H1 (cell line): ENCODE measurements at regions not wholly inside any gene's neighbourhood (a gene's known extent, or its start where the extent isn't known, plus 50 kb on each side); places are given as distances from the start of the nearest gene placed in this dataset.

Source experiments
- CTCF ChIA-PET: fragments of 300-600 bp; sonication (Branson Sonifier 250); formaldehyde crosslinking; loops from one replicate; lab custom pipeline; 2021; ENCODE audit not compliant: partially characterized antibody; lab: Charles Lee
- POLR2A ChIA-PET: fragments of 300-600 bp; sonication (Branson Sonifier 250); formaldehyde crosslinking; loops from one replicate; lab custom pipeline; 2021; ENCODE audit warnings: inconsistent platforms; ENCODE audit not compliant: partially characterized antibody; lab: Charles Lee
- DNase-seq, 2 experiments: peaks; one replicate each; pipeline versions ENCODE4 v3.0.0 to v3.0.0-alpha.2; 2010 to 2022; ENCODE audit warnings: low spot score in 2 of 2, low read depth in 1 of 2, mixed read lengths in 1 of 2
- FAIRE-seq: peaks from 2 replicates; lab custom pipeline; 2011; peaks lifted over from hg19 to GRCh38; lab: Jason Lieb, UNC
- H2AFZ ChIP-seq: 2 replicates; pipeline ENCODE4 v1.8.1; 2012; ENCODE audit warnings: low read length, inconsistent platforms
- H2AK5ac ChIP-seq: 2 replicates; pipeline ENCODE4 v1.6.1; 2013; ENCODE audit warnings: low read depth, low read length
- H2BK120ac ChIP-seq: replicated peaks from 2 replicates; pipeline ENCODE3; 2013; ENCODE audit warnings: low read depth, low read length, inconsistent platforms
- H2BK12ac ChIP-seq: 2 replicates; pipeline ENCODE4 v1.6.1; 2013; ENCODE audit warnings: low read depth, low read length
- H2BK15ac ChIP-seq: 2 replicates; pipeline ENCODE4 v1.6.1; 2013; ENCODE audit warnings: low read length
- H2BK20ac ChIP-seq: 2 replicates; pipeline ENCODE4 v1.6.1; 2013; ENCODE audit warnings: low read length
- H2BK5ac ChIP-seq: 2 replicates; pipeline ENCODE4 v1.6.1; 2013; ENCODE audit warnings: low read depth, low read length
- H3K14ac ChIP-seq: 2 replicates; pipeline ENCODE4 v1.6.1; 2013; ENCODE audit warnings: inconsistent platforms; ENCODE audit not compliant: insufficient read length
- H3K18ac ChIP-seq: 2 replicates; pipeline ENCODE4 v1.6.1; 2013; ENCODE audit warnings: low read length; ENCODE audit errors: extremely low read depth
- H3K23ac ChIP-seq: 2 replicates; pipeline ENCODE4 v1.6.1; 2013; ENCODE audit warnings: inconsistent platforms; ENCODE audit not compliant: insufficient read length
- H3K23me2 ChIP-seq: 2 replicates; pipeline ENCODE4 v1.6.1; 2013; ENCODE audit warnings: low read depth, low read length
- H3K27ac ChIP-seq: 2 replicates; pipeline ENCODE4 v1.6.1; 2011; ENCODE audit warnings: low read depth, low read length, inconsistent platforms
- H3K27me3 ChIP-seq, 4 experiments: replicated peaks in 1 of 4; 1 replicate in 1 of 4; 2 replicates in 3 of 4; pipeline versions ENCODE4 v1.6.1 to v1.8.1; 2011 to 2013; ENCODE audit warnings: low read length in 3 of 4, mild to moderate bottlenecking in 3 of 4, inconsistent platforms in 2 of 4, mixed read lengths in 2 of 4, moderate library complexity in 1 of 4; ENCODE audit not compliant: control insufficient read depth in 3 of 4, insufficient read depth in 3 of 4; ENCODE audit errors: extremely low read depth in 1 of 4
- H3K36me3 ChIP-seq, 4 experiments: 2 replicates each; pipeline versions ENCODE4 v1.6.1 to v1.8.1; 2011 to 2013; ENCODE audit warnings: mild to moderate bottlenecking in 4 of 4, low read length in 3 of 4, moderate library complexity in 2 of 4, control low read depth in 1 of 4, inconsistent platforms in 1 of 4; ENCODE audit not compliant: insufficient read depth in 4 of 4, control insufficient read depth in 2 of 4
- H3K4ac ChIP-seq: replicated peaks from 2 replicates; pipeline ENCODE3; 2013; ENCODE audit warnings: low read length, low read depth, mixed read lengths, inconsistent platforms; ENCODE audit not compliant: insufficient read length
- H3K4me1 ChIP-seq, 4 experiments: replicated peaks in 1 of 4; 1 replicate in 1 of 4; 2 replicates in 3 of 4; pipeline versions ENCODE4 v1.6.1 to v1.8.1; 2011 to 2013; ENCODE audit warnings: low read length in 3 of 4, inconsistent platforms in 2 of 4, mixed read lengths in 1 of 4; ENCODE audit not compliant: insufficient read depth in 4 of 4, control insufficient read depth in 3 of 4
- H3K4me2 ChIP-seq, 2 experiments: 2 replicates each; pipeline versions ENCODE4 v1.6.1 to v1.8.1; 2011 to 2013; ENCODE audit warnings: low read depth in 2 of 2, low read length in 2 of 2, control low read depth in 1 of 2, inconsistent platforms in 1 of 2, mild to moderate bottlenecking in 1 of 2; ENCODE audit not compliant: insufficient read depth in 1 of 2
- H3K4me3 ChIP-seq, 4 experiments: fragments of 200-600, 300-600 bp in 1 of 4; sonication (generic), shearing (Covaris generic), sonication (Bioruptor Twin) in 1 of 4; 2 replicates each; pipeline versions ENCODE4 v1.5.1 to v1.8.1; 2011 to 2016; ENCODE audit warnings: low read length in 4 of 4, low read depth in 3 of 4, control low read depth in 2 of 4, inconsistent platforms in 2 of 4, mild to moderate bottlenecking in 2 of 4, mixed read lengths in 1 of 4, moderate library complexity in 1 of 4; ENCODE audit not compliant: insufficient read depth in 2 of 4; ENCODE audit errors: extremely low read depth in 1 of 4
- H3K56ac ChIP-seq: replicated peaks from 2 replicates; pipeline ENCODE3; 2013; ENCODE audit warnings: low read depth, mild to moderate bottlenecking, mixed read lengths, low read length, inconsistent platforms; ENCODE audit not compliant: insufficient read length
- H3K79me1 ChIP-seq: 2 replicates; pipeline ENCODE4 v1.6.1; 2013; ENCODE audit warnings: low read depth, low read length, control low read depth
- H3K79me2 ChIP-seq, 2 experiments: 2 replicates each; pipeline versions ENCODE4 v1.6.1 to v1.8.1; 2012 to 2013; ENCODE audit warnings: low read length in 2 of 2, mild to moderate bottlenecking in 2 of 2, inconsistent platforms in 1 of 2; ENCODE audit not compliant: insufficient read depth in 2 of 2, control insufficient read depth in 1 of 2
- H3K9ac ChIP-seq, 4 experiments: replicated peaks in 1 of 4; 1 replicate in 1 of 4; 2 replicates in 3 of 4; pipeline versions ENCODE4 v1.6.1 to v1.8.1; 2011 to 2013; ENCODE audit warnings: low read depth in 3 of 4, low read length in 3 of 4, control low read depth in 2 of 4, mild to moderate bottlenecking in 2 of 4, moderate library complexity in 2 of 4, inconsistent platforms in 1 of 4; ENCODE audit errors: extremely low read depth in 1 of 4
- H3K9me3 ChIP-seq, 2 experiments: 2 replicates each; pipeline versions ENCODE4 v1.6.1 to v1.8.1; 2012 to 2013; ENCODE audit warnings: mild to moderate bottlenecking in 2 of 2, moderate library complexity in 2 of 2, control low read depth in 1 of 2, inconsistent platforms in 1 of 2, low read depth in 1 of 2, low read length in 1 of 2, mixed read lengths in 1 of 2; ENCODE audit not compliant: insufficient read depth in 2 of 2
- H4K20me1 ChIP-seq, 2 experiments: replicated peaks in 1 of 2; 2 replicates each; pipeline versions ENCODE3 to v1.8.1; 2011 to 2013; ENCODE audit warnings: inconsistent platforms in 2 of 2, low read length in 2 of 2, mild to moderate bottlenecking in 1 of 2; ENCODE audit not compliant: insufficient read depth in 2 of 2, control insufficient read depth in 1 of 2
- H4K5ac ChIP-seq: 2 replicates; pipeline ENCODE4 v1.6.1; 2013; ENCODE audit warnings: low read length, low read depth, mixed read lengths, inconsistent platforms; ENCODE audit not compliant: insufficient read length
- H4K8ac ChIP-seq: 2 replicates; pipeline ENCODE4 v1.8.0; 2013; ENCODE audit warnings: mild to moderate bottlenecking, moderate library complexity, low read length, inconsistent platforms; ENCODE audit not compliant: insufficient read depth; ENCODE audit errors: extremely low read depth
- H4K91ac ChIP-seq: replicated peaks from 2 replicates; pipeline ENCODE3; 2013; ENCODE audit warnings: low read length, mixed read lengths, inconsistent platforms; ENCODE audit not compliant: insufficient read length
- BRCA1 ChIP-seq: IDR thresholded peaks from 2 replicates; pipeline ENCODE4 v1.6.1; 2012; ENCODE audit warnings: low read depth, low read length, improper control_type of control experiment
- EGR1 ChIP-seq: IDR thresholded peaks from 2 replicates; pipeline ENCODE4 v1.6.1; 2011; ENCODE audit warnings: low read depth, low read length, borderline replicate concordance
- HDAC2 ChIP-seq, 2 experiments: fragments of 300-600 bp in 1 of 2; sonication (generic) in 1 of 2; IDR thresholded peaks; 2 replicates each; pipeline ENCODE4 v1.6.1; 2011 to 2012; ENCODE audit warnings: low read depth in 2 of 2, low read length in 2 of 2, mild to moderate bottlenecking in 2 of 2, moderate library complexity in 2 of 2, borderline replicate concordance in 1 of 2, inconsistent platforms in 1 of 2
- HDAC6 ChIP-seq: IDR thresholded peaks from one replicate; pipeline ENCODE4 v1.7.1; 2012; ENCODE audit warnings: low read depth, mild to moderate bottlenecking, inconsistent platforms, low read length, moderate library complexity
- NANOG ChIP-seq: IDR thresholded peaks from 2 replicates; pipeline ENCODE4 v1.6.1; 2011; ENCODE audit warnings: low read length, low read depth, mild to moderate bottlenecking, inconsistent platforms; ENCODE audit not compliant: insufficient read depth, poor library complexity, severe bottlenecking
- PHF8 ChIP-seq: fragments of 200-600 bp; sonication (generic); conservative IDR thresholded peaks from 2 replicates; pipeline ENCODE4 v1.7.1; 2012; ENCODE audit warnings: low read depth, mild to moderate bottlenecking, inconsistent platforms, low read length, moderate library complexity
- SAP30 ChIP-seq: fragments of 300-600 bp; sonication (generic); IDR thresholded peaks from 2 replicates; pipeline ENCODE4 v1.7.1; 2012; ENCODE audit warnings: low read length, moderate library complexity, mild to moderate bottlenecking, inconsistent platforms; ENCODE audit not compliant: insufficient read depth, insufficient replicate concordance
- TAF7 ChIP-seq: optimal IDR thresholded peaks from 2 replicates; pipeline ENCODE3; 2011; ENCODE audit warnings: low read depth, mild to moderate bottlenecking, inconsistent platforms, low read length, moderate library complexity, borderline replicate concordance
- WGBS, 2 experiments: shearing (Covaris generic) in 1 of 2; methylation state at CpG; one replicate each; pipeline versions ENCODE4 v1.1.6 to v1.1.7; 2013 to 2015; ENCODE audit warnings: low lambda C conversion rate in 2 of 2, mixed read lengths in 2 of 2, inconsistent platforms in 1 of 2, low coverage in 1 of 2, missing lambda C conversion rate in 1 of 2; ENCODE audit not compliant: insufficient replicate concordance in 2 of 2, insufficient coverage in 1 of 2, insufficient read length in 1 of 2; ENCODE audit errors: extremely low coverage in 1 of 2, missing lambda C conversion rate in 1 of 2; 5-methylcytosine and 5-hydroxymethylcytosine counted together
- TF ChIP-seq, protein P1 (sequence below): IDR thresholded peaks from 2 replicates; pipeline ENCODE4 v1.6.1; 2011; ENCODE audit warnings: low read length, improper control_type of control experiment
- TF ChIP-seq, protein P2 (sequence below), 3 experiments: IDR thresholded peaks; 1 replicate in 2 of 3; 2 replicates in 1 of 3; pipeline versions ENCODE4 v1.5.1 to v1.6.1; 2011; ENCODE audit warnings: low read length in 3 of 3, mild to moderate bottlenecking in 3 of 3, inconsistent platforms in 2 of 3, low read depth in 1 of 3, moderate library complexity in 1 of 3; ENCODE audit not compliant: insufficient read depth in 1 of 3; ENCODE audit errors: control extremely low read depth in 1 of 3

DNA sequence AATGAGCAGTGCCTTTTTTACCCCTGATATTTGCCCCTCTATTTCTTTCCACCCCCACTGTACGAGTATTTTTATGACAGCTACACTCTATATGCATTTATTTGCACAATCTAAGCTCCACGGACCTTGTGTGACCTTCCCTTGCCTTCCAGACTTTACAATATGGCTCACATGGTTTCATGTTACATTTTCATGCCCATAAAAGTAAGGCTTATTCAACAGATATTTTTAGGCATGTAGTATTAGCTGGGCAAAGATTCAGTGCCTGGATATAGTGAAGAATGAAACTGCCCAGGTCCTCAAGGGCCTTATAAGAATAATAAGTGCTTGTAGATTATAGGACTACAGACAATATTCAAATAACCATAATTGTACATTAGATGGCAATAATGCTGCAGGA is 481.9 kb upstream of the CNTN4 start:
- Histone ChIP-seq H4K20me1 (no peaks in the 10 kb centered on the region), H3K27me3 (no peaks in the 10 kb centered on the region), H3K36me3 (no peaks in the 10 kb centered on the region), H2BK15ac (no peak overlapping the region), H3K23me2 (no peaks in the 10 kb centered on the region), H3K4me2 (no peak overlapping the region), H3K4me1 (no peaks in the 10 kb centered on the region), H2AK5ac (no peak overlapping the region), H3K56ac (no peak overlapping the region), H3K18ac (no peak overlapping the region), H2BK12ac (no peak overlapping the region), H2BK20ac (no peak overlapping the region), H4K91ac (no peak overlapping the region), H2AFZ (no peak overlapping the region), H2BK120ac (no peak overlapping the region), H3K9me3 (no peaks in the 10 kb centered on the region), H3K79me1 (no peaks in the 10 kb centered on the region), H3K9ac (no peak overlapping the region), H3K23ac (no peak overlapping the region), H3K14ac (no peak overlapping the region), H2BK5ac (no peak overlapping the region), H3K4me3 (no peak overlapping the region), H3K4ac (no peak overlapping the region), H4K8ac (no peak overlapping the region), H3K27ac (no peak overlapping the region), H4K5ac (no peak overlapping the region), H3K79me2 (no peaks in the 10 kb centered on the region)
- ChIA-PET POLR2A (no interaction called here), CTCF (interaction anchor here (0.9 to 1.0 kb wide), 2 partner anchors 9 to 13 kb away, joined by 3 to 4 read pairs; no protein-coding TSS in a partner anchor)
- 47% methylated on average over 2 of the region's 2 CpGs; no CpG with 5 or more reads in 1 of the 2 experiments for WGBS, 2 experiments
- FAIRE-seq (no peak), DNase-seq (no peak)
- no peak for TF ChIP-seq PHF8
- no peak for TF ChIP-seq HDAC6
- TF ChIP-seq BRCA1: no peak
- TF ChIP-seq, protein P1, sequence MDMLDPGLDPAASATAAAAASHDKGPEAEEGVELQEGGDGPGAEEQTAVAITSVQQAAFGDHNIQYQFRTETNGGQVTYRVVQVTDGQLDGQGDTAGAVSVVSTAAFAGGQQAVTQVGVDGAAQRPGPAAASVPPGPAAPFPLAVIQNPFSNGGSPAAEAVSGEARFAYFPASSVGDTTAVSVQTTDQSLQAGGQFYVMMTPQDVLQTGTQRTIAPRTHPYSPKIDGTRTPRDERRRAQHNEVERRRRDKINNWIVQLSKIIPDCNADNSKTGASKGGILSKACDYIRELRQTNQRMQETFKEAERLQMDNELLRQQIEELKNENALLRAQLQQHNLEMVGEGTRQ: no peak
- TF ChIP-seq, protein P2, sequence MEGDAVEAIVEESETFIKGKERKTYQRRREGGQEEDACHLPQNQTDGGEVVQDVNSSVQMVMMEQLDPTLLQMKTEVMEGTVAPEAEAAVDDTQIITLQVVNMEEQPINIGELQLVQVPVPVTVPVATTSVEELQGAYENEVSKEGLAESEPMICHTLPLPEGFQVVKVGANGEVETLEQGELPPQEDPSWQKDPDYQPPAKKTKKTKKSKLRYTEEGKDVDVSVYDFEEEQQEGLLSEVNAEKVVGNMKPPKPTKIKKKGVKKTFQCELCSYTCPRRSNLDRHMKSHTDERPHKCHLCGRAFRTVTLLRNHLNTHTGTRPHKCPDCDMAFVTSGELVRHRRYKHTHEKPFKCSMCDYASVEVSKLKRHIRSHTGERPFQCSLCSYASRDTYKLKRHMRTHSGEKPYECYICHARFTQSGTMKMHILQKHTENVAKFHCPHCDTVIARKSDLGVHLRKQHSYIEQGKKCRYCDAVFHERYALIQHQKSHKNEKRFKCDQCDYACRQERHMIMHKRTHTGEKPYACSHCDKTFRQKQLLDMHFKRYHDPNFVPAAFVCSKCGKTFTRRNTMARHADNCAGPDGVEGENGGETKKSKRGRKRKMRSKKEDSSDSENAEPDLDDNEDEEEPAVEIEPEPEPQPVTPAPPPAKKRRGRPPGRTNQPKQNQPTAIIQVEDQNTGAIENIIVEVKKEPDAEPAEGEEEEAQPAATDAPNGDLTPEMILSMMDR (IDR thresholded peaks at IDR 0.05; ENCODE audit: control extremely low read depth in 1 of 3, insufficient read depth in 1 of 3, low read depth in 1 of 3, low read length in 3 of 3): no peak
- TF ChIP-seq EGR1: no peak
- no peak for TF ChIP-seq TAF7
- TF ChIP-seq NANOG: no peak
- no peak for TF ChIP-seq SAP30
- TF ChIP-seq HDAC2 (IDR thresholded peaks at IDR 0.05; ENCODE audit: borderline replicate concordance in 1 of 2, low read depth in 2 of 2, low read length in 2 of 2): no peak
